BE2C (cell line): ENCODE measurements at regions not wholly inside any gene's neighbourhood (a gene's known extent, or its start where the extent isn't known, plus 50 kb on each side); places are given as distances from the start of the nearest gene placed in this dataset.

Experiments used
- DNase-seq: peaks from one replicate; pipeline ENCODE4 v3.0.0-alpha.2; 2020
- H3K27me3 ChIP-seq: fragments of 250-450 bp; sonication (Bioruptor Pico); 2 replicates; pipeline ENCODE4 v1.5.1; 2020; ENCODE audit warnings: mild to moderate bottlenecking
- H3K36me3 ChIP-seq: fragments of 250-450 bp; sonication (Bioruptor Pico); 2 replicates; pipeline ENCODE4 v1.5.1; 2020; ENCODE audit warnings: mild to moderate bottlenecking
- H3K4me1 ChIP-seq: fragments of 250-450 bp; sonication (Bioruptor Pico); 2 replicates; pipeline ENCODE4 v1.5.1; 2020
- H3K4me3 ChIP-seq: 2 replicates; pipeline ENCODE4 v1.5.1; 2011; ENCODE audit warnings: low read depth, low read length
- H3K9me3 ChIP-seq: fragments of 250-450 bp; sonication (Bioruptor Pico); 2 replicates; pipeline ENCODE4 v1.5.1; 2020
- CTCF ChIP-seq: IDR thresholded peaks from 2 replicates; pipeline ENCODE4 v1.5.1; 2012; ENCODE audit warnings: mild to moderate bottlenecking, low read depth, low read length

DNA sequence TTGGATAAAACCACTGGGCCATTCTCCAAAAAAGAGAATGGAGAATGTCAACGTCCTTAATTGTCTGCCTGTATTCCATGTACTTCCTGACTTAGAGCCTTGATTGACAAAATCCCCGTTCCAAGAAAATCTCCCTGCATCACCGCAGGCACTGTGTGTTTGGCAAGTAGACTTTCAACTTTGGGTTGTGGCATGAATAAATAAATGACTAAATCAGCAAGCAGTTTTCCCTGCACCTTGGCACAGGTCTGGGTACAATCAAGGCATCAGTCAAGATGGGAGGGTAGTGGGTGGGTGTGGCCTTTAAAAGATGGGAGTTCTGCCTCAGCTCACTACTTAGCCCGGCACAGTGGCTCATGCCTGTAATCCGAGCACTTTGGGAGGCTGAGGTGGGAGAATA, 248.5 kb upstream of the RPL38 start:
- no peaks in the 10 kb centered on the region for H3K9me3 ChIP-seq
- no peak overlapping the region for H3K4me3 ChIP-seq
- H3K4me1 ChIP-seq, result peaks cover 21% of the 10 kb centered on the region
- no peak for DNase-seq
- H3K36me3 ChIP-seq, result no peaks in the 10 kb centered on the region
- no peak for TF ChIP-seq CTCF
- no peaks in the 10 kb centered on the region for H3K27me3 ChIP-seq

DNA sequence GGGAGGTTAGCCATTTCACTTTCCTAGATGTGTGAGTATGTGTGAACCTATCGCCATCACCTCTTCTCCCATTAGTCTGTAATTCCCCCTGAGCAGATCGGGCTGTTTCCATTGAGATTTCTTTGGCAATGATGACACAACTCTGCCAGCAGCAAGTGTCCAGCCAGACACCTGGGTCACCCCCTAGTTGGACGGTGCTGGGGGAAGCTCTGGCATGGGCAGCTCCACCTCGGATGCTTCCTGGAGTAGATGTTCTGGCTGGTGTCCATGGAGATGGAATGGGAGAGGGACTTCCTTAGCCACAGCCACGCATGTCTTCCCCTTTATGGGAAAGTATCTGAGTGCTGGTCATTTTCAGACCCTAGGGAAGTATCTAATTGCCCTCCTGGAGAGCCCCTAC, 247.9 kb upstream of the RPL38 start:
- TF ChIP-seq CTCF, result no peak
- no peaks in the 10 kb centered on the region for H3K27me3 ChIP-seq
- DNase-seq, result no peak
- peaks cover 21% of the 10 kb centered on the region for H3K4me1 ChIP-seq
- no peaks in the 10 kb centered on the region for H3K36me3 ChIP-seq
- H3K9me3 ChIP-seq, result no peaks in the 10 kb centered on the region
- H3K4me3 ChIP-seq, result no peak overlapping the region

DNA sequence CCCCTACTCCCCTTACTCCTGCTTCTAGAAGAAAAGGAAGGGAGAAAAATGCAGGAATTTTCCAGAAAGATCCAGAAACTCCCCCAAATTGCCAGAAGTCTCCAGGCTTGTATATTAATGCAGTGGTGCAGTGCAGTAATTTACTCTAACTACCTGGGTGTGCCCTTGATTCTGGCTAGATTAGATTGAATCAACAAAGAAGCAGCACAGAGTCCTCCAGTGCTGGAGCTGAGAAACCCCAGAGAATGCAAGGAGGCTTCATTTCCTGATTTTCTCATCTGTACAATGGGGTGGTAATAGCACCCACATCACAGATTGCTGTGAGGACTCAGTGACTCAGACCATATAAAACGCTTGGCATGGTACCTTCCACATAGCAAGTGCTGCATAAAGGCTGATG, 247.3 kb upstream of the RPL38 start:
- H3K36me3 ChIP-seq, result no peaks in the 10 kb centered on the region
- TF ChIP-seq CTCF, result no peak
- DNase-seq, result no peak
- H3K27me3 ChIP-seq, result no peaks in the 10 kb centered on the region
- H3K9me3 ChIP-seq, result no peaks in the 10 kb centered on the region
- no peak overlapping the region for H3K4me3 ChIP-seq
- H3K4me1 ChIP-seq, result peaks cover 21% of the 10 kb centered on the region

DNA sequence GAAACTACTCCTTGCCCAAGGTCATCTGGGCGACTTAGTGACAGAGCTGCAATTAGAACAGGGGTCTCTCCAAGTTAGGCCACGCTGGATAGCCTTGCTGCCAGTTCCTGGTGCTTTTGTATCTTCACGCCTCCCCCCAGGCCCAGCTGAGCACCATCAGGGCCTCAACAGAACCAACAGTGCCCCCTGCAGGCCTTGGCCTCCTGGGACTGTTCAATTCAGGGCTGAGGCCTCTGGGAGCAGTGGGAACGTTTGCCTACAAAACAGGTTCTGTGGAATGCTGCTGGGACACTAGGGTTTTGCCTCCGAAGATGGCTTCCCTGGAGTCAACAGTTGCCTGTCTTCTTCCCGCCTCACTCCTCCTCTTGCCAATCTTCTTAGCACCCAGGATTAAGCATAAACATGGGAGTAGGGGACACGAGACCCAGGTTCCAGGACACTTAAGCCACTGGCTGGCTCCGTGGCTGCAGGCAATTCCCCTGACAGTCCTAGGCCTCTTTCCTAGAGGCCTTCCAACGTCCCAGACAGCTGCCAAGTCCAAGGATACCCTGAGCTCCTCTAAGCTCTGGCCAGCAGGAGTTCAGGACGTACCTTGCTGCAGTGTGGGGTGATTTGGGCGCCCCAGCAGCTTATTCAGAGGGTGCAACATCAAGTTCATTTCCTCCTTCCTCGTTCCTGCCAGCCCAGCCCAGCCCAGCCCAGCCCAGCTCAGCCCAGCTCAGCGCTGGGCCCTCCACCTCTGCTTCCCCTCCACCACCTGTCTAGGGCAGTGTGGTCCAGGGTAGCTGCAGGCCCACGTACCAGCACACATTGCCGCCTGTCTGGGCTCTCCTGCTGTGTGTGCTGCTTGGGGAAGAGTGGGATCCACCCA, 246.6 kb upstream of the RPL38 start:
- TF ChIP-seq CTCF, result peak; percentile 82
- DNase-seq, result peak; percentile 85
- H3K9me3 ChIP-seq, result no peaks in the 10 kb centered on the region
- no peaks in the 10 kb centered on the region for H3K36me3 ChIP-seq
- peaks cover 21% of the 10 kb centered on the region for H3K4me1 ChIP-seq
- H3K27me3 ChIP-seq, result no peaks in the 10 kb centered on the region
- no peak overlapping the region for H3K4me3 ChIP-seq

DNA sequence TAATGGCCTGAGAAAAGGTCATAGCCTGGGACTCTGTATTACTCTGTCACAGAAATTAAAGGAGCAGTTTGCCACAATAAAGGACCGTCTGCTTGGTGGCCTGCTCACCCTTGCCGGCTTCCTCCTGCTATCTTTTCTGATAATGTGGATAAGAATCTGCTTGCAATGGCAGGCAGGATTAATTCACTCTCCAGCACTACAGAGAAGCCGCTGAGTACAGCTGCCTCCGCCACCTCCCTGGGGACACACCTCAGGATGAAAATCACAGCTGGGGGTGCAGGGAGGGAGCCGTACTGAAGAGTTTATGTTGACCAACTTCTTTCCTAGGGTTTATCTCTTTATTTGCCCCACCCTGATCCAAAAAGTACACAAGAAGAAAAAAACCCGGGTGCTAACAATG, 245.9 kb upstream of the RPL38 start:
- no peak for TF ChIP-seq CTCF
- H3K27me3 ChIP-seq, result no peaks in the 10 kb centered on the region
- H3K4me1 ChIP-seq, result peaks cover 19% of the 10 kb centered on the region
- no peak overlapping the region for H3K4me3 ChIP-seq
- DNase-seq, result peak; percentile 55
- H3K9me3 ChIP-seq, result no peaks in the 10 kb centered on the region
- no peaks in the 10 kb centered on the region for H3K36me3 ChIP-seq

DNA sequence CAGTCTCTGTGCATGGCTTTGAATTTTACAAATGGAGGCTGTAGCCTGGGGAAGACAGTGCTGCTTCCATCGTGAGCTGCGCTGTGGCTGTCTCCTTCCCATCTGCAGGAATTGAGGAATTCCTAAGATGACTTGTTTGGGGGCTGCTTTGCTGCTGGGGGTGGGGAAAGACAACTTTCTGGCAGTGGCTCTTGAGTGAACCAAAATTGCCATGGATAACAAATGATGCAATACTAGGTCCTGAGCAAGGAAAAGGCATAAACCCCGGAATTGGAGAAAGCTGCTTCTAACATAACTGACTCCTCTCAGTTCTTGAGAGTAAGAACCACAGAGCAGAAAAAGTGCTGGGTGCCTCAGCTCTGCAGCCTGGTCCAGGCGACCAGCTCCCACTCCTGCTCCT, 245.0 kb upstream of the RPL38 start:
- Histone ChIP-seq H3K36me3 (no peaks in the 10 kb centered on the region), H3K9me3 (no peaks in the 10 kb centered on the region), H3K4me1 (peaks cover 19% of the 10 kb centered on the region), H3K4me3 (no peak overlapping the region), H3K27me3 (no peaks in the 10 kb centered on the region)
- no peak for TF ChIP-seq CTCF
- DNase-seq, result no peak
